Gastroesophageal sphincter (tissue), 4 donors: ENCODE measurements at regions not wholly inside any gene's neighbourhood (a gene's known extent, or its start where the extent isn't known, plus 50 kb on each side); places are given as distances from the start of the nearest gene placed in this dataset.

Experiments used
- ATAC-seq: fragments of 150-250 bp; one replicate; pipeline ENCODE4 v1.9.1; 2016; ENCODE audit warnings: mild to moderate bottlenecking, moderate library complexity
- H3K27ac ChIP-seq, 4 donors: fragments of 200-600 bp; sonication (generic) in 3 of 4; 1 replicate in 3 of 4; 2 replicates in 1 of 4; pipeline ENCODE4 v1.5.1; 2016 to 2019
- H3K27me3 ChIP-seq: fragments of 200-600 bp; sonication (generic); one replicate; pipeline ENCODE4 v1.5.1; 2019
- H3K36me3 ChIP-seq, 2 donors: fragments of 200-600 bp; sonication (generic); one replicate each; pipeline ENCODE4 v1.5.1; 2019; ENCODE audit warnings: control low read depth in 1 of 2
- H3K4me1 ChIP-seq, 3 donors: fragments of 200-600 bp; sonication (generic); 1 replicate in 2 of 3; 2 replicates in 1 of 3; pipeline ENCODE4 v1.5.1; 2016 to 2019; ENCODE audit warnings: control low read depth in 2 of 3
- H3K4me3 ChIP-seq, 2 donors: fragments of 200-600 bp; sonication (generic); one replicate each; pipeline ENCODE4 v1.5.1; 2019; ENCODE audit warnings: mild to moderate bottlenecking in 1 of 2, moderate library complexity in 1 of 2
- H3K9me3 ChIP-seq, 3 donors: fragments of 200-600 bp; sonication (generic); one replicate each; pipeline ENCODE4 v1.5.1; 2017 to 2019; ENCODE audit warnings: control low read depth in 2 of 3
- EP300 ChIP-seq: sonication (generic); formaldehyde crosslinking; IDR thresholded peaks from one replicate; pipeline ENCODE4 v1.6.1; 2017; ENCODE audit warnings: antibody characterized with exemption, mild to moderate bottlenecking
- POLR2A ChIP-seq, 2 donors: fragments of 450-650 bp; IDR thresholded peaks; one replicate each; pipeline ENCODE4 v1.6.1; 2017; ENCODE audit warnings: antibody characterized with exemption in 2 of 2, mild to moderate bottlenecking in 2 of 2, moderate library complexity in 1 of 2
- POLR2AphosphoS5 ChIP-seq: sonication (generic); formaldehyde crosslinking; IDR thresholded peaks from one replicate; pipeline ENCODE4 v1.6.1; 2017; ENCODE audit warnings: antibody characterized with exemption
- WGBS, 2 donors: methylation state at CpG; one replicate each; pipeline ENCODE4 v1.1.5; 2018; ENCODE audit warnings: low coverage in 1 of 2; 5-methylcytosine and 5-hydroxymethylcytosine counted together
- TF ChIP-seq, protein P1 (sequence below), 4 experiments: fragments of 200-600 bp in 2 of 4; fragments of 450-650 bp in 2 of 4; sonication (generic) in 1 of 4; IDR thresholded peaks; one replicate each; pipeline ENCODE4 v1.5.1; 2017 to 2019; ENCODE audit warnings: antibody characterized with exemption in 4 of 4, mild to moderate bottlenecking in 2 of 4, moderate library complexity in 2 of 4

DNA sequence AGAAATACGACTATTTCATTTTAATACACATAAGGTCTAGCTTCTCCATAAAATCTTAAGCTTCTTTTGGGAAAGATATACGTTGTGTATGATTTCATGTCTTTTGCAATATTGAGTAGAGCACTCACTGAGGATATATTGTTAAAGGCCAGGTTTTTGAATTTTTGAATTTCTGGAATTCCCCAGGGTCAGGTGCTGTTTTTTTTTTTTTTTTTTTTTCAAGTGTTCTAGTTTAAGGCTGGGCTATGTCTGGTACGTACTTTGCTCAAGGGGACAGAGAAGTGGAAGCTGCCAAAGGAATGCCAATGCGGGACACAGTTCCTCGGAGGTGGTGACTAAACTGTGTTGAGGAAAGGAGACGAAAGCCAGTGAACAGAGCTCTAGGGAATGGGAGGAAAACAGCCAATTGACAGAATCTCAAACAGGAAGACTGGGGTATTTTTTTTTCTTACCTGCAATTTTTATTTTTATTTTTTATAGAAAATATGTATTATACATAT, 510.5 kb upstream of the CBLB start:
- WGBS, 2 donors, result 86 to 97% methylated on average over 3 to 6 of the region's 6 CpGs
- no peak for TF ChIP-seq POLR2A (IDR thresholded peaks at IDR 0.05)
- TF ChIP-seq EP300, result no peak
- TF ChIP-seq, protein P1, sequence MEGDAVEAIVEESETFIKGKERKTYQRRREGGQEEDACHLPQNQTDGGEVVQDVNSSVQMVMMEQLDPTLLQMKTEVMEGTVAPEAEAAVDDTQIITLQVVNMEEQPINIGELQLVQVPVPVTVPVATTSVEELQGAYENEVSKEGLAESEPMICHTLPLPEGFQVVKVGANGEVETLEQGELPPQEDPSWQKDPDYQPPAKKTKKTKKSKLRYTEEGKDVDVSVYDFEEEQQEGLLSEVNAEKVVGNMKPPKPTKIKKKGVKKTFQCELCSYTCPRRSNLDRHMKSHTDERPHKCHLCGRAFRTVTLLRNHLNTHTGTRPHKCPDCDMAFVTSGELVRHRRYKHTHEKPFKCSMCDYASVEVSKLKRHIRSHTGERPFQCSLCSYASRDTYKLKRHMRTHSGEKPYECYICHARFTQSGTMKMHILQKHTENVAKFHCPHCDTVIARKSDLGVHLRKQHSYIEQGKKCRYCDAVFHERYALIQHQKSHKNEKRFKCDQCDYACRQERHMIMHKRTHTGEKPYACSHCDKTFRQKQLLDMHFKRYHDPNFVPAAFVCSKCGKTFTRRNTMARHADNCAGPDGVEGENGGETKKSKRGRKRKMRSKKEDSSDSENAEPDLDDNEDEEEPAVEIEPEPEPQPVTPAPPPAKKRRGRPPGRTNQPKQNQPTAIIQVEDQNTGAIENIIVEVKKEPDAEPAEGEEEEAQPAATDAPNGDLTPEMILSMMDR (IDR thresholded peaks at IDR 0.05), result no peak
- no peak for TF ChIP-seq POLR2AphosphoS5

DNA sequence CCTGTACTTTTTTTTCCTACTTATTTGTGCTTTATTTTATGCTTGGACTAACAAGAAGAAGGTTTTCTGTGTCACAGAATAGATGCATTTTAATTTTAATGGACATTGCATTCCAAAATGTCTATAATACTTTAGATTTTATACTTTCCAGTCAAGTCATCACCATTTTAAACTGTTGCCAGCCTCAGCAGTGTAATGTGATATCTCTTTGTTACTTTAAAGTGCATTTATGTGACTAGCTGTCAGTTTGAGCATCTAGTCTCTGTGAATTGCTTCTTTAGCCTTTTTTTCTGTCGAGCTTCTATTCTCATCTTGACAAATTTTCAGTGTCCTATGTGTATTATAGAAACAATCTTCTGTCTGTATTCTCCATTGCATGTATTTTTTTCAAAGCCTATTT, 511.4 kb upstream of the CBLB start:
- H3K9me3 ChIP-seq, result no peaks in the 10 kb centered on the region
- TF ChIP-seq POLR2A (IDR thresholded peaks at IDR 0.05) (no peak), EP300 (no peak)
- H3K4me1 ChIP-seq, result no peaks in the 10 kb centered on the region
- H3K4me3 ChIP-seq, result no peak overlapping the region
- no peak for ATAC-seq
- WGBS, 2 donors, result 40 to 50% methylated on average over 1 of the region's 1 CpG
- no peaks in the 10 kb centered on the region for H3K36me3 ChIP-seq
- H3K27ac ChIP-seq, result no peak overlapping the region
- H3K27me3 ChIP-seq, result no peaks in the 10 kb centered on the region

More for the DNA sequence above, 510.5 kb upstream of the CBLB start:
- no peaks in the 10 kb centered on the region for H3K27me3 ChIP-seq
- no peak overlapping the region for H3K27ac ChIP-seq
- no peaks in the 10 kb centered on the region for H3K36me3 ChIP-seq
- H3K4me1 ChIP-seq, result no peaks in the 10 kb centered on the region
- ATAC-seq, result no peak
- H3K4me3 ChIP-seq, result no peak overlapping the region
- H3K9me3 ChIP-seq, result no peaks in the 10 kb centered on the region

DNA sequence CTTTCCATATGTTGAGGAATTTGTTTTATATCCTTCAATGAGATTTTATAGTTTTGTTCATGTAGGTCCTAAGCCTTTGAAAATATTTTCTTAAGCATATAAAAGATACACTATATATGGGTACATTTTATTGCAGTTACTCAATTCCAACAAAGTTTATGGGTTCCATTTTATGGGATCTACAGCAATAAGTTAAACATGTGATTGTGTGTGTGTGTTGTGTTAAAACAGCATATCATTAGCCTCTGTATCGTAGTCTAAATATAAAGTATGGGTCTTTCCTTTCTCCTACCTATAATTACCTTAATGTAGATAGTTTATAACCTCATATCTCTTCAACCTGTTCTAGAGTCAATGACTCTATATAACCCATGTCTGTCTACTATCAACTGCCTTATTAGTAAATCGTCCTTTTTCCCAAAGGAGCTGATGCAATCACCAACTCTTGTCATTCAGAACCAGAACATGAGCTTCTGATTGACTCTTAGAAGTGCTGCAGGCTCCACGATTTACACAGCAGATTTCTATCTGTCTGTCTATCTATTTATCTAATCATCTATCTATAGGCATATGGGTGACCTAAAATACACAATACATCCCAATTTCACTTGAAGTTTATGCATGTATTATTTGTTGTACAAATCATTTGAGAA, 512.6 kb upstream of the CBLB start:
- no peak for ATAC-seq
- no peaks in the 10 kb centered on the region for H3K27me3 ChIP-seq
- WGBS, 2 donors, result 79 to 92% methylated on average over 3 of the region's 3 CpGs
- H3K27ac ChIP-seq, result no peak overlapping the region
- TF ChIP-seq POLR2A (IDR thresholded peaks at IDR 0.05) (no peak), POLR2AphosphoS5 (no peak)
- TF ChIP-seq, protein P1 (IDR thresholded peaks at IDR 0.05), result no peak
- no peaks in the 10 kb centered on the region for H3K4me1 ChIP-seq
- H3K9me3 ChIP-seq, result no peaks in the 10 kb centered on the region
- H3K36me3 ChIP-seq, result no peaks in the 10 kb centered on the region
- H3K4me3 ChIP-seq, result no peak overlapping the region

DNA sequence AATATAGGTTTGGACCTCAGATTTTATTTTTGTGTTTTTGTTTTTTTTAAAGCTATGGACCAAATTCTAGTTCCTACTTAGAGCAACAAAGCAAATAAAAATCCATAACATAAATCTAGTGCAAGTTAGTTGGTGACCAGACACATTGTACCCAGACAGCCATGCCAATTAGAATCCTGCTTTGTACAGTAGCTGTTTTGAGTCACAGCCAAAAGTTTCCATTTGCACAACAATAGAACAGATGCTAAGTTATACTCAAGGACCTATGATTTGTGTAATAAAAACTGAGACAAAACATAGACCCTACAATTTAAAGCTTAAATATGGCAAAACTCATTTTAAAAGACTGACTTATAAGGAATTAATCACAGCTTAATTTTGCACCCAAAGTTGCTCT, 513.1 kb upstream of the CBLB start:
- H3K9me3 ChIP-seq, result no peaks in the 10 kb centered on the region
- no peak for TF ChIP-seq POLR2AphosphoS5
- TF ChIP-seq, protein P1 (IDR thresholded peaks at IDR 0.05), result no peak
- TF ChIP-seq POLR2A (IDR thresholded peaks at IDR 0.05), result no peak
- TF ChIP-seq EP300, result no peak
- H3K4me1 ChIP-seq, result no peaks in the 10 kb centered on the region
- H3K4me3 ChIP-seq, result no peak overlapping the region
- no peak for ATAC-seq
- no peaks in the 10 kb centered on the region for H3K36me3 ChIP-seq
- H3K27ac ChIP-seq, result no peak overlapping the region
- H3K27me3 ChIP-seq, result no peaks in the 10 kb centered on the region

DNA sequence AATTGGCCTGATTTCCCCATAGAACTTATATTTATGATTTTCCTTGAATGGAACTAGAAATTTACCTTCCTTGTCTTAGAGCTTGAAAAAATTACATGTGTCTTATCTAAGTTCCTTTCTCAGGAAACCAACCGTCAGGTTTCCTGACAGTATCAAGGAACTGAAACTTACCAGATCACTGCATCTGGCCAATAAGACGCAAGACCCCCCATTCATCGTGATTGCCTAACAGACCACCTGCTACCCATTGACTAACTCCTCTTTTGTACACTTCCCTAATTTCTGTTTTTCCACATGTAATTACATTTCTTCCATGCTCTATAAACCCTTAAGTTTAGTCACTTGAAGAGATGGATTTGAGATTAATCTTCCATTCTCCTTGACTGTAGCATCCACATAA, 517.2 kb upstream of the CBLB start:
- WGBS, 2 donors, result 72 to 84% methylated on average over 3 of the region's 3 CpGs
- Histone ChIP-seq H3K4me1 (no peaks in the 10 kb centered on the region), H3K4me3 (no peak overlapping the region), H3K27me3 (no peaks in the 10 kb centered on the region), H3K36me3 (no peaks in the 10 kb centered on the region), H3K27ac (no peak overlapping the region), H3K9me3 (no peaks in the 10 kb centered on the region)
- no peak for ATAC-seq
- TF ChIP-seq, protein P1 (IDR thresholded peaks at IDR 0.05), result no peak
- TF ChIP-seq POLR2A (IDR thresholded peaks at IDR 0.05) (no peak), POLR2AphosphoS5 (no peak), EP300 (no peak)
